H1 (cell line): ENCODE measurements at regions not wholly inside any gene's neighbourhood (a gene's known extent, or its start where the extent isn't known, plus 50 kb on each side); places are given as distances from the start of the nearest gene placed in this dataset.

Source experiments
- CTCF ChIA-PET: fragments of 300-600 bp; sonication (Branson Sonifier 250); formaldehyde crosslinking; loops from one replicate; lab custom pipeline; 2021; ENCODE audit not compliant: partially characterized antibody; lab: Charles Lee
- POLR2A ChIA-PET: fragments of 300-600 bp; sonication (Branson Sonifier 250); formaldehyde crosslinking; loops from one replicate; lab custom pipeline; 2021; ENCODE audit warnings: inconsistent platforms; ENCODE audit not compliant: partially characterized antibody; lab: Charles Lee
- DNase-seq, 2 experiments: peaks; one replicate each; pipeline versions ENCODE4 v3.0.0 to v3.0.0-alpha.2; 2010 to 2022; ENCODE audit warnings: low spot score in 2 of 2, low read depth in 1 of 2, mixed read lengths in 1 of 2
- FAIRE-seq: peaks from 2 replicates; lab custom pipeline; 2011; peaks lifted over from hg19 to GRCh38; lab: Jason Lieb, UNC
- H2AFZ ChIP-seq: 2 replicates; pipeline ENCODE4 v1.8.1; 2012; ENCODE audit warnings: low read length, inconsistent platforms
- H2AK5ac ChIP-seq: 2 replicates; pipeline ENCODE4 v1.6.1; 2013; ENCODE audit warnings: low read depth, low read length
- H2BK120ac ChIP-seq: replicated peaks from 2 replicates; pipeline ENCODE3; 2013; ENCODE audit warnings: low read depth, low read length, inconsistent platforms
- H2BK12ac ChIP-seq: 2 replicates; pipeline ENCODE4 v1.6.1; 2013; ENCODE audit warnings: low read depth, low read length
- H2BK15ac ChIP-seq: 2 replicates; pipeline ENCODE4 v1.6.1; 2013; ENCODE audit warnings: low read length
- H2BK20ac ChIP-seq: 2 replicates; pipeline ENCODE4 v1.6.1; 2013; ENCODE audit warnings: low read length
- H2BK5ac ChIP-seq: 2 replicates; pipeline ENCODE4 v1.6.1; 2013; ENCODE audit warnings: low read depth, low read length
- H3K14ac ChIP-seq: 2 replicates; pipeline ENCODE4 v1.6.1; 2013; ENCODE audit warnings: inconsistent platforms; ENCODE audit not compliant: insufficient read length
- H3K18ac ChIP-seq: 2 replicates; pipeline ENCODE4 v1.6.1; 2013; ENCODE audit warnings: low read length; ENCODE audit errors: extremely low read depth
- H3K23ac ChIP-seq: 2 replicates; pipeline ENCODE4 v1.6.1; 2013; ENCODE audit warnings: inconsistent platforms; ENCODE audit not compliant: insufficient read length
- H3K23me2 ChIP-seq: 2 replicates; pipeline ENCODE4 v1.6.1; 2013; ENCODE audit warnings: low read depth, low read length
- H3K27ac ChIP-seq: 2 replicates; pipeline ENCODE4 v1.6.1; 2011; ENCODE audit warnings: low read depth, low read length, inconsistent platforms
- H3K27me3 ChIP-seq, 4 experiments: replicated peaks in 1 of 4; 1 replicate in 1 of 4; 2 replicates in 3 of 4; pipeline versions ENCODE4 v1.6.1 to v1.8.1; 2011 to 2013; ENCODE audit warnings: low read length in 3 of 4, mild to moderate bottlenecking in 3 of 4, inconsistent platforms in 2 of 4, mixed read lengths in 2 of 4, moderate library complexity in 1 of 4; ENCODE audit not compliant: control insufficient read depth in 3 of 4, insufficient read depth in 3 of 4; ENCODE audit errors: extremely low read depth in 1 of 4
- H3K36me3 ChIP-seq, 4 experiments: 2 replicates each; pipeline versions ENCODE4 v1.6.1 to v1.8.1; 2011 to 2013; ENCODE audit warnings: mild to moderate bottlenecking in 4 of 4, low read length in 3 of 4, moderate library complexity in 2 of 4, control low read depth in 1 of 4, inconsistent platforms in 1 of 4; ENCODE audit not compliant: insufficient read depth in 4 of 4, control insufficient read depth in 2 of 4
- H3K4ac ChIP-seq: replicated peaks from 2 replicates; pipeline ENCODE3; 2013; ENCODE audit warnings: low read length, low read depth, mixed read lengths, inconsistent platforms; ENCODE audit not compliant: insufficient read length
- H3K4me1 ChIP-seq, 4 experiments: replicated peaks in 1 of 4; 1 replicate in 1 of 4; 2 replicates in 3 of 4; pipeline versions ENCODE4 v1.6.1 to v1.8.1; 2011 to 2013; ENCODE audit warnings: low read length in 3 of 4, inconsistent platforms in 2 of 4, mixed read lengths in 1 of 4; ENCODE audit not compliant: insufficient read depth in 4 of 4, control insufficient read depth in 3 of 4
- H3K4me2 ChIP-seq, 2 experiments: 2 replicates each; pipeline versions ENCODE4 v1.6.1 to v1.8.1; 2011 to 2013; ENCODE audit warnings: low read depth in 2 of 2, low read length in 2 of 2, control low read depth in 1 of 2, inconsistent platforms in 1 of 2, mild to moderate bottlenecking in 1 of 2; ENCODE audit not compliant: insufficient read depth in 1 of 2
- H3K4me3 ChIP-seq, 4 experiments: fragments of 200-600, 300-600 bp in 1 of 4; sonication (generic), shearing (Covaris generic), sonication (Bioruptor Twin) in 1 of 4; 2 replicates each; pipeline versions ENCODE4 v1.5.1 to v1.8.1; 2011 to 2016; ENCODE audit warnings: low read length in 4 of 4, low read depth in 3 of 4, control low read depth in 2 of 4, inconsistent platforms in 2 of 4, mild to moderate bottlenecking in 2 of 4, mixed read lengths in 1 of 4, moderate library complexity in 1 of 4; ENCODE audit not compliant: insufficient read depth in 2 of 4; ENCODE audit errors: extremely low read depth in 1 of 4
- H3K56ac ChIP-seq: replicated peaks from 2 replicates; pipeline ENCODE3; 2013; ENCODE audit warnings: low read depth, mild to moderate bottlenecking, mixed read lengths, low read length, inconsistent platforms; ENCODE audit not compliant: insufficient read length
- H3K79me1 ChIP-seq: 2 replicates; pipeline ENCODE4 v1.6.1; 2013; ENCODE audit warnings: low read depth, low read length, control low read depth
- H3K79me2 ChIP-seq, 2 experiments: 2 replicates each; pipeline versions ENCODE4 v1.6.1 to v1.8.1; 2012 to 2013; ENCODE audit warnings: low read length in 2 of 2, mild to moderate bottlenecking in 2 of 2, inconsistent platforms in 1 of 2; ENCODE audit not compliant: insufficient read depth in 2 of 2, control insufficient read depth in 1 of 2
- H3K9ac ChIP-seq, 4 experiments: replicated peaks in 1 of 4; 1 replicate in 1 of 4; 2 replicates in 3 of 4; pipeline versions ENCODE4 v1.6.1 to v1.8.1; 2011 to 2013; ENCODE audit warnings: low read depth in 3 of 4, low read length in 3 of 4, control low read depth in 2 of 4, mild to moderate bottlenecking in 2 of 4, moderate library complexity in 2 of 4, inconsistent platforms in 1 of 4; ENCODE audit errors: extremely low read depth in 1 of 4
- H3K9me3 ChIP-seq, 2 experiments: 2 replicates each; pipeline versions ENCODE4 v1.6.1 to v1.8.1; 2012 to 2013; ENCODE audit warnings: mild to moderate bottlenecking in 2 of 2, moderate library complexity in 2 of 2, control low read depth in 1 of 2, inconsistent platforms in 1 of 2, low read depth in 1 of 2, low read length in 1 of 2, mixed read lengths in 1 of 2; ENCODE audit not compliant: insufficient read depth in 2 of 2
- H4K20me1 ChIP-seq, 2 experiments: replicated peaks in 1 of 2; 2 replicates each; pipeline versions ENCODE3 to v1.8.1; 2011 to 2013; ENCODE audit warnings: inconsistent platforms in 2 of 2, low read length in 2 of 2, mild to moderate bottlenecking in 1 of 2; ENCODE audit not compliant: insufficient read depth in 2 of 2, control insufficient read depth in 1 of 2
- H4K5ac ChIP-seq: 2 replicates; pipeline ENCODE4 v1.6.1; 2013; ENCODE audit warnings: low read length, low read depth, mixed read lengths, inconsistent platforms; ENCODE audit not compliant: insufficient read length
- H4K8ac ChIP-seq: 2 replicates; pipeline ENCODE4 v1.8.0; 2013; ENCODE audit warnings: mild to moderate bottlenecking, moderate library complexity, low read length, inconsistent platforms; ENCODE audit not compliant: insufficient read depth; ENCODE audit errors: extremely low read depth
- H4K91ac ChIP-seq: replicated peaks from 2 replicates; pipeline ENCODE3; 2013; ENCODE audit warnings: low read length, mixed read lengths, inconsistent platforms; ENCODE audit not compliant: insufficient read length
- EGR1 ChIP-seq: IDR thresholded peaks from 2 replicates; pipeline ENCODE4 v1.6.1; 2011; ENCODE audit warnings: low read depth, low read length, borderline replicate concordance
- KDM5A ChIP-seq: fragments of 200-600 bp; IDR thresholded peaks from 2 replicates; pipeline ENCODE4 v1.7.1; 2012; ENCODE audit warnings: mild to moderate bottlenecking, low read length, inconsistent platforms, mixed read lengths
- SUZ12 ChIP-seq: fragments of 200-600 bp; sonication (generic); IDR thresholded peaks from 2 replicates; pipeline ENCODE4 v1.6.1; 2012; ENCODE audit warnings: mild to moderate bottlenecking, inconsistent platforms, low read length, moderate library complexity, mixed read lengths
- WGBS, 2 experiments: shearing (Covaris generic) in 1 of 2; methylation state at CpG; one replicate each; pipeline versions ENCODE4 v1.1.6 to v1.1.7; 2013 to 2015; ENCODE audit warnings: low lambda C conversion rate in 2 of 2, mixed read lengths in 2 of 2, inconsistent platforms in 1 of 2, low coverage in 1 of 2, missing lambda C conversion rate in 1 of 2; ENCODE audit not compliant: insufficient replicate concordance in 2 of 2, insufficient coverage in 1 of 2, insufficient read length in 1 of 2; ENCODE audit errors: extremely low coverage in 1 of 2, missing lambda C conversion rate in 1 of 2; 5-methylcytosine and 5-hydroxymethylcytosine counted together

GRCh38 chr9:21609506-21609905 is 127.4 kb upstream of the IFNE start:
- H2BK120ac ChIP-seq = no peak overlapping the region
- 93% methylated on average over 1 of the region's 1 CpG; no CpG with 5 or more reads in 1 of the 2 experiments for WGBS, 2 experiments
- H3K79me2 ChIP-seq = no peaks in the 10 kb centered on the region
- no peaks in the 10 kb centered on the region for H4K20me1 ChIP-seq
- H2BK5ac ChIP-seq = no peak overlapping the region
- H3K36me3 ChIP-seq = no peaks in the 10 kb centered on the region
- no peak overlapping the region for H3K4me3 ChIP-seq
- H3K4ac ChIP-seq = no peak overlapping the region
- CTCF ChIA-PET = no interaction called here
- no peak overlapping the region for H3K23ac ChIP-seq
- H3K56ac ChIP-seq = no peak overlapping the region
- DNase-seq (no peak), FAIRE-seq (no peak)
- H4K5ac ChIP-seq = no peak overlapping the region
- H2BK12ac ChIP-seq = no peak overlapping the region
- H3K23me2 ChIP-seq = no peaks in the 10 kb centered on the region
- H3K27me3 ChIP-seq = no peaks in the 10 kb centered on the region
- no peaks in the 10 kb centered on the region for H3K79me1 ChIP-seq
- no peak overlapping the region for H2AFZ ChIP-seq
- no peak overlapping the region for H3K4me2 ChIP-seq
- no peak for TF ChIP-seq EGR1
- TF ChIP-seq KDM5A = no peak
- no peak for TF ChIP-seq SUZ12
- H3K9ac ChIP-seq = no peak overlapping the region
- POLR2A ChIA-PET = no interaction called here
- H2AK5ac ChIP-seq = no peak overlapping the region
- no peak overlapping the region for H2BK15ac ChIP-seq
- H4K8ac ChIP-seq = no peak overlapping the region
- no peaks in the 10 kb centered on the region for H3K9me3 ChIP-seq
- H2BK20ac ChIP-seq = no peak overlapping the region
- no peak overlapping the region for H4K91ac ChIP-seq
- no peak overlapping the region for H3K18ac ChIP-seq
- H3K4me1 ChIP-seq = no peaks in the 10 kb centered on the region
- H3K27ac ChIP-seq = no peak overlapping the region
- H3K14ac ChIP-seq = no peak overlapping the region
